GM18519 (cell line): ENCODE measurements at regions not wholly inside any gene's neighbourhood (a gene's known extent, or its start where the extent isn't known, plus 50 kb on each side); places are given as distances from the start of the nearest gene placed in this dataset.

Experiments used
- ATAC-seq: cut with Tn5 transposase; IDR thresholded peaks from one replicate; pipeline ENCODE4 v1.9.1; 2021; ENCODE audit warnings: mild to moderate bottlenecking, moderate library complexity; ENCODE audit not compliant: unreplicated experiment, low FRiP score

GRCh38 chr10:106473129-106473685, 691.3 kb downstream of the SORCS1 start:
- no peak for ATAC-seq

- ATAC-seq, result no peak
Measured at GRCh38 chr10:106467506-106467905, 697.0 kb downstream of the SORCS1 start.

GRCh38 chr10:106457522-106457921, 707.0 kb downstream of the SORCS1 start:
- no peak for ATAC-seq

GRCh38 chr10:106454233-106454632, 710.3 kb downstream of the SORCS1 start:
- no peak for ATAC-seq

- no peak for ATAC-seq
Measured at GRCh38 chr10:106450966-106451365, 713.5 kb downstream of the SORCS1 start.

- no peak for ATAC-seq
Measured at GRCh38 chr10:106446920-106447319, 717.6 kb downstream of the SORCS1 start.

- no peak for ATAC-seq
Measured at GRCh38 chr10:106442223-106442622, 722.3 kb downstream of the SORCS1 start.

- ATAC-seq, result no peak
Measured at GRCh38 chr10:106440767-106441166, 723.7 kb downstream of the SORCS1 start.

GRCh38 chr10:106440355-106440754, 724.2 kb downstream of the SORCS1 start:
- ATAC-seq, result no peak

- no peak for ATAC-seq
Measured at GRCh38 chr10:106439366-106439765, 725.1 kb downstream of the SORCS1 start.

- ATAC-seq, result no peak
Measured at GRCh38 chr10:106438386-106438785, 726.1 kb downstream of the SORCS1 start.

- ATAC-seq, result no peak
Measured at GRCh38 chr10:106436123-106436715, 728.3 kb downstream of the SORCS1 start.

- ATAC-seq, result no peak
Measured at GRCh38 chr10:106435081-106435480, 729.4 kb downstream of the SORCS1 start.

- ATAC-seq, result no peak
Measured at GRCh38 chr10:106424981-106425380, 739.5 kb downstream of the SORCS1 start.

GRCh38 chr10:106424054-106424453, 740.5 kb downstream of the SORCS1 start:
- no peak for ATAC-seq

GRCh38 chr10:106410331-106410730, 754.2 kb downstream of the SORCS1 start:
- no peak for ATAC-seq

- no peak for ATAC-seq
Measured at GRCh38 chr10:106405141-106405540, 759.4 kb downstream of the SORCS1 start.

- ATAC-seq, result no peak
Measured at GRCh38 chr10:106402458-106402857, 762.0 kb downstream of the SORCS1 start.

- no peak for ATAC-seq
Measured at GRCh38 chr10:106401967-106402366, 762.5 kb downstream of the SORCS1 start.

- no peak for ATAC-seq
Measured at GRCh38 chr10:106401161-106401560, 763.3 kb downstream of the SORCS1 start.

- no peak for ATAC-seq
Measured at GRCh38 chr10:106399112-106399511, 765.4 kb downstream of the SORCS1 start.

- no peak for ATAC-seq
Measured at GRCh38 chr10:106396192-106396591, 768.3 kb downstream of the SORCS1 start.
